ENCODE measurements at regions not wholly inside any gene's neighbourhood (a gene's known extent, or its start where the extent isn't known, plus 50 kb on each side); places are given as distances from the start of the nearest gene placed in this dataset.

- peaks cover 30% of the 10 kb centered on the region for H3K4me1 Mint-ChIP-seq (ENCODE audit: unreplicated experiment)
- no peak overlapping the region for H3K4me3 Mint-ChIP-seq (ENCODE audit: unreplicated experiment)
- TF ChIP-seq CTCF (IDR thresholded peaks at IDR 0.05; ENCODE audit: unreplicated experiment): no peak
- DNase-seq (ENCODE audit: low spot score): no peak
- no peak overlapping the region for H3K27ac Mint-ChIP-seq (ENCODE audit: unreplicated experiment)
- no peaks in the 10 kb centered on the region for H3K9me3 Mint-ChIP-seq (ENCODE audit: unreplicated experiment)
- peaks cover 4% of the 10 kb centered on the region for H3K27me3 Mint-ChIP-seq (ENCODE audit: unreplicated experiment)
- H3K36me3 Mint-ChIP-seq (ENCODE audit: low read depth, unreplicated experiment): no peaks in the 10 kb centered on the region
Observed at GRCh38 chr1:234997896-234998741, 130.5 kb downstream of the TOMM20 start.

GRCh38 chr1:234997201-234997895 is 131.3 kb downstream of the TOMM20 start:
- no peaks in the 10 kb centered on the region for H3K9me3 Mint-ChIP-seq (ENCODE audit: unreplicated experiment)
- H3K27me3 Mint-ChIP-seq (ENCODE audit: unreplicated experiment): peaks cover 4% of the 10 kb centered on the region
- no peak for DNase-seq (ENCODE audit: low spot score)
- H3K36me3 Mint-ChIP-seq (ENCODE audit: low read depth, unreplicated experiment): no peaks in the 10 kb centered on the region
- no peak overlapping the region for H3K27ac Mint-ChIP-seq (ENCODE audit: unreplicated experiment)
- H3K4me1 Mint-ChIP-seq (ENCODE audit: unreplicated experiment): peaks cover 32% of the 10 kb centered on the region
- H3K4me3 Mint-ChIP-seq (ENCODE audit: unreplicated experiment): no peak overlapping the region
- TF ChIP-seq CTCF (IDR thresholded peaks at IDR 0.05; ENCODE audit: unreplicated experiment): no peak

- Mint-ChIP-seq H3K27ac (ENCODE audit: unreplicated experiment) (no peak overlapping the region), H3K4me3 (ENCODE audit: unreplicated experiment) (no peak overlapping the region), H3K4me1 (ENCODE audit: unreplicated experiment) (peaks cover 32% of the 10 kb centered on the region), H3K36me3 (ENCODE audit: low read depth, unreplicated experiment) (peaks cover 2% of the 10 kb centered on the region), H3K9me3 (ENCODE audit: unreplicated experiment) (no peaks in the 10 kb centered on the region), H3K27me3 (ENCODE audit: unreplicated experiment) (peaks cover 4% of the 10 kb centered on the region)
- DNase-seq (ENCODE audit: low spot score): no peak
- no peak for TF ChIP-seq CTCF (IDR thresholded peaks at IDR 0.05; ENCODE audit: unreplicated experiment)
Observed at GRCh38 chr1:234996245-234996757, 132.3 kb downstream of the TOMM20 start.

- no peak overlapping the region for H3K4me3 Mint-ChIP-seq (ENCODE audit: unreplicated experiment)
- H3K4me1 Mint-ChIP-seq (ENCODE audit: unreplicated experiment): peaks cover 32% of the 10 kb centered on the region
- no peak for DNase-seq (ENCODE audit: low spot score)
- peaks cover 7% of the 10 kb centered on the region for H3K27me3 Mint-ChIP-seq (ENCODE audit: unreplicated experiment)
- no peak for TF ChIP-seq CTCF (IDR thresholded peaks at IDR 0.05; ENCODE audit: unreplicated experiment)
- H3K9me3 Mint-ChIP-seq (ENCODE audit: unreplicated experiment): no peaks in the 10 kb centered on the region
- H3K36me3 Mint-ChIP-seq (ENCODE audit: low read depth, unreplicated experiment): peaks cover 4% of the 10 kb centered on the region
- no peak overlapping the region for H3K27ac Mint-ChIP-seq (ENCODE audit: unreplicated experiment)
Observed at GRCh38 chr1:234994436-234995295, 134.0 kb downstream of the TOMM20 start.
